NCI-H2107 treated with DMSO at 0.1 percent for 48 hours (cell line): ENCODE measurements at regions not wholly inside any gene's neighbourhood (a gene's known extent, or its start where the extent isn't known, plus 50 kb on each side); places are given as distances from the start of the nearest gene placed in this dataset.

Source experiments
- DNase-seq: peaks from one replicate; lab custom pipeline; 2025; ENCODE audit not compliant: unreplicated experiment; lab: John Stamatoyannopoulos, UW

- no peak for DNase-seq
Measured at GRCh38 chr3:106582151-106582550, 713.3 kb upstream of the CBLB start.

GRCh38 chr3:106587551-106587950 is 718.7 kb upstream of the CBLB start:
- DNase-seq = no peak

GRCh38 chr3:106588739-106589138 is 719.9 kb upstream of the CBLB start:
- no peak for DNase-seq

- DNase-seq = no peak
Measured at GRCh38 chr3:106589311-106589942, 720.6 kb upstream of the CBLB start.

- DNase-seq = no peak
Measured at GRCh38 chr3:106590216-106590615, 721.4 kb upstream of the CBLB start.

GRCh38 chr3:106593381-106593780 is 724.6 kb upstream of the CBLB start:
- DNase-seq = no peak

- DNase-seq = peak; percentile 57
Measured at GRCh38 chr3:106609666-106610301, 741.0 kb upstream of the CBLB start.

GRCh38 chr3:106610362-106610959 is 741.6 kb upstream of the CBLB start:
- no peak for DNase-seq

GRCh38 chr3:106611116-106611515 is 742.3 kb upstream of the CBLB start:
- DNase-seq = no peak

- DNase-seq = no peak
Measured at GRCh38 chr3:106611841-106612240, 743.0 kb upstream of the CBLB start.

- no peak for DNase-seq
Measured at GRCh38 chr3:106616556-106616955, 747.7 kb upstream of the CBLB start.

- DNase-seq = no peak
Measured at GRCh38 chr3:106617276-106617675, 748.5 kb upstream of the CBLB start.

GRCh38 chr3:106620646-106621045 is 751.8 kb upstream of the CBLB start:
- no peak for DNase-seq

GRCh38 chr3:106624154-106624553 is 753.1 kb upstream of the CCDC54 start:
- no peak for DNase-seq

GRCh38 chr3:106628407-106628806 is 748.8 kb upstream of the CCDC54 start:
- DNase-seq = no peak

GRCh38 chr3:106629215-106629832 is 747.9 kb upstream of the CCDC54 start:
- DNase-seq = no peak

- DNase-seq = no peak
Measured at GRCh38 chr3:106631373-106632108, 745.7 kb upstream of the CCDC54 start.

- no peak for DNase-seq
Measured at GRCh38 chr3:106635271-106635670, 742.0 kb upstream of the CCDC54 start.

GRCh38 chr3:106635826-106636225 is 741.4 kb upstream of the CCDC54 start:
- no peak for DNase-seq

- no peak for DNase-seq
Measured at GRCh38 chr3:106640353-106640752, 736.9 kb upstream of the CCDC54 start.

GRCh38 chr3:106642161-106642560 is 735.1 kb upstream of the CCDC54 start:
- no peak for DNase-seq
